Astrocyte (in vitro differentiated cells and primary cell): ENCODE measurements at regions not wholly inside any gene's neighbourhood (a gene's known extent, or its start where the extent isn't known, plus 50 kb on each side); places are given as distances from the start of the nearest gene placed in this dataset.

Source experiments
- DNase-seq: peaks from one replicate; pipeline ENCODE4 v3.0.0-alpha.2; 2010; ENCODE audit warnings: low read depth
- FAIRE-seq: peaks from 2 replicates; lab custom pipeline; 2011; peaks lifted over from hg19 to GRCh38; lab: Jason Lieb, UNC
- H2AFZ ChIP-seq: 2 replicates; pipeline ENCODE4 v1.6.0; 2012; ENCODE audit warnings: low read depth, low read length, inconsistent platforms
- H3K27ac ChIP-seq: 2 replicates; pipeline ENCODE4 v1.5.1; 2011; ENCODE audit warnings: low read depth, low read length, inconsistent platforms
- H3K27me3 ChIP-seq: 2 replicates; pipeline ENCODE4 v1.6.0; 2011; ENCODE audit warnings: low read length, inconsistent platforms; ENCODE audit not compliant: insufficient read depth
- H3K36me3 ChIP-seq: 2 replicates; pipeline ENCODE4 v1.5.1; 2011; ENCODE audit warnings: low read length, inconsistent platforms; ENCODE audit not compliant: insufficient read depth
- H3K4me1 ChIP-seq: 2 replicates; pipeline ENCODE4 v1.5.1; 2011; ENCODE audit warnings: low read length, inconsistent platforms; ENCODE audit not compliant: insufficient read depth
- H3K4me2 ChIP-seq: 2 replicates; pipeline ENCODE4 v1.6.0; 2012; ENCODE audit warnings: low read length, inconsistent platforms
- H3K4me3 ChIP-seq: 2 replicates; pipeline ENCODE4 v1.5.1; 2011; ENCODE audit warnings: low read depth, mild to moderate bottlenecking, low read length, inconsistent platforms; ENCODE audit not compliant: insufficient read depth
- H3K79me2 ChIP-seq: 2 replicates; pipeline ENCODE4 v1.6.0; 2012; ENCODE audit warnings: mild to moderate bottlenecking, low read length, inconsistent platforms; ENCODE audit not compliant: insufficient read depth
- H3K9ac ChIP-seq: 2 replicates; pipeline ENCODE4 v1.6.0; 2012; ENCODE audit warnings: mild to moderate bottlenecking, low read length, inconsistent platforms
- H3K9me3 ChIP-seq: 2 replicates; pipeline ENCODE4 v1.5.1; 2012; ENCODE audit warnings: low read depth, mild to moderate bottlenecking, low read length, inconsistent platforms; ENCODE audit not compliant: insufficient read depth
- H4K20me1 ChIP-seq: 2 replicates; pipeline ENCODE4 v1.6.0; 2012; ENCODE audit warnings: low read length, inconsistent platforms; ENCODE audit not compliant: insufficient read depth
- H3K27ac Mint-ChIP-seq: one replicate; pipeline ENCODE4 v1.8.0; 2021; ENCODE audit warnings: mild to moderate bottlenecking, mixed read lengths; ENCODE audit not compliant: unreplicated experiment
- H3K27me3 Mint-ChIP-seq: one replicate; pipeline ENCODE4 v1.8.0; 2021; ENCODE audit warnings: low read depth, mixed read lengths; ENCODE audit not compliant: unreplicated experiment
- H3K36me3 Mint-ChIP-seq: one replicate; pipeline ENCODE4 v1.8.0; 2021; ENCODE audit warnings: low read depth, mixed read lengths; ENCODE audit not compliant: unreplicated experiment
- H3K4me1 Mint-ChIP-seq: one replicate; pipeline ENCODE4 v1.8.0; 2021; ENCODE audit warnings: low read depth, mixed read lengths; ENCODE audit not compliant: unreplicated experiment
- H3K4me3 Mint-ChIP-seq: one replicate; pipeline ENCODE4 v1.8.0; 2021; ENCODE audit warnings: mild to moderate bottlenecking, moderate library complexity, mixed read lengths; ENCODE audit not compliant: unreplicated experiment
- H3K9me3 Mint-ChIP-seq: one replicate; pipeline ENCODE4 v1.8.0; 2021; ENCODE audit warnings: mild to moderate bottlenecking, mixed read lengths; ENCODE audit not compliant: unreplicated experiment
- EZH2 ChIP-seq: IDR thresholded peaks from 2 replicates; pipeline ENCODE4 v1.6.1; 2012; ENCODE audit warnings: mild to moderate bottlenecking, low read length, inconsistent platforms; ENCODE audit not compliant: insufficient read depth
- TF ChIP-seq, protein P1 (sequence below): IDR thresholded peaks from 2 replicates; pipeline ENCODE4 v1.5.1; 2011; ENCODE audit warnings: low read depth, mild to moderate bottlenecking, inconsistent platforms, low read length, moderate library complexity; ENCODE audit not compliant: insufficient read depth

GRCh38 chr5:125317536-125317995, 571.1 kb upstream of the ZNF608 start:
- Histone ChIP-seq H2AFZ (peak overlapping the region; percentile 54), H3K9ac (no peak overlapping the region), H3K4me2 (peak overlapping the region; percentile 35), H3K4me3 (no peak overlapping the region), H4K20me1 (no peaks in the 10 kb centered on the region), H3K9me3 (no peaks in the 10 kb centered on the region), H3K27me3 (no peaks in the 10 kb centered on the region), H3K79me2 (no peaks in the 10 kb centered on the region), H3K36me3 (no peaks in the 10 kb centered on the region), H3K27ac (no peak overlapping the region), H3K4me1 (no peaks in the 10 kb centered on the region)
- Mint-ChIP-seq H3K9me3 (peaks cover 10% of the 10 kb centered on the region), H3K4me3 (no peak overlapping the region), H3K4me1 (peaks cover 5% of the 10 kb centered on the region), H3K36me3 (peaks cover 2% of the 10 kb centered on the region), H3K27ac (peak overlapping the region; percentile 55), H3K27me3 (no peaks in the 10 kb centered on the region)
- FAIRE-seq (no peak), DNase-seq (peak; percentile 10)
- TF ChIP-seq, protein P1, sequence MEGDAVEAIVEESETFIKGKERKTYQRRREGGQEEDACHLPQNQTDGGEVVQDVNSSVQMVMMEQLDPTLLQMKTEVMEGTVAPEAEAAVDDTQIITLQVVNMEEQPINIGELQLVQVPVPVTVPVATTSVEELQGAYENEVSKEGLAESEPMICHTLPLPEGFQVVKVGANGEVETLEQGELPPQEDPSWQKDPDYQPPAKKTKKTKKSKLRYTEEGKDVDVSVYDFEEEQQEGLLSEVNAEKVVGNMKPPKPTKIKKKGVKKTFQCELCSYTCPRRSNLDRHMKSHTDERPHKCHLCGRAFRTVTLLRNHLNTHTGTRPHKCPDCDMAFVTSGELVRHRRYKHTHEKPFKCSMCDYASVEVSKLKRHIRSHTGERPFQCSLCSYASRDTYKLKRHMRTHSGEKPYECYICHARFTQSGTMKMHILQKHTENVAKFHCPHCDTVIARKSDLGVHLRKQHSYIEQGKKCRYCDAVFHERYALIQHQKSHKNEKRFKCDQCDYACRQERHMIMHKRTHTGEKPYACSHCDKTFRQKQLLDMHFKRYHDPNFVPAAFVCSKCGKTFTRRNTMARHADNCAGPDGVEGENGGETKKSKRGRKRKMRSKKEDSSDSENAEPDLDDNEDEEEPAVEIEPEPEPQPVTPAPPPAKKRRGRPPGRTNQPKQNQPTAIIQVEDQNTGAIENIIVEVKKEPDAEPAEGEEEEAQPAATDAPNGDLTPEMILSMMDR, result no peak
- TF ChIP-seq EZH2, result no peak

- no peaks in the 10 kb centered on the region for H3K36me3 ChIP-seq
- no peaks in the 10 kb centered on the region for H3K36me3 Mint-ChIP-seq
- H3K9ac ChIP-seq, result no peak overlapping the region
- H3K27ac ChIP-seq, result no peak overlapping the region
- no peaks in the 10 kb centered on the region for H4K20me1 ChIP-seq
- no peak for TF ChIP-seq EZH2
- TF ChIP-seq, protein P1, result no peak
- no peaks in the 10 kb centered on the region for H3K27me3 ChIP-seq
- no peak overlapping the region for H3K4me3 Mint-ChIP-seq
- H3K27ac Mint-ChIP-seq, result no peak overlapping the region
- H2AFZ ChIP-seq, result no peak overlapping the region
- H3K9me3 ChIP-seq, result no peaks in the 10 kb centered on the region
- peaks cover 3% of the 10 kb centered on the region for H3K9me3 Mint-ChIP-seq
- no peak overlapping the region for H3K4me2 ChIP-seq
- no peak for DNase-seq
- no peak for FAIRE-seq
- H3K27me3 Mint-ChIP-seq, result no peaks in the 10 kb centered on the region
- no peaks in the 10 kb centered on the region for H3K79me2 ChIP-seq
- no peaks in the 10 kb centered on the region for H3K4me1 ChIP-seq
- H3K4me3 ChIP-seq, result no peak overlapping the region
- H3K4me1 Mint-ChIP-seq, result peaks cover 14% of the 10 kb centered on the region
Observed at GRCh38 chr5:125321654-125322053, 575.2 kb upstream of the ZNF608 start.

- H3K27ac Mint-ChIP-seq, result no peak overlapping the region
- no peak overlapping the region for H3K4me3 Mint-ChIP-seq
- Histone ChIP-seq H3K4me1 (no peaks in the 10 kb centered on the region), H3K9ac (no peak overlapping the region), H3K4me2 (no peak overlapping the region), H3K9me3 (no peaks in the 10 kb centered on the region), H3K4me3 (no peak overlapping the region), H4K20me1 (no peaks in the 10 kb centered on the region), H3K27me3 (no peaks in the 10 kb centered on the region), H2AFZ (no peak overlapping the region), H3K36me3 (no peaks in the 10 kb centered on the region), H3K27ac (no peak overlapping the region), H3K79me2 (no peaks in the 10 kb centered on the region)
- DNase-seq (no peak), FAIRE-seq (peak; percentile 43)
- peaks cover 9% of the 10 kb centered on the region for H3K4me1 Mint-ChIP-seq
- TF ChIP-seq, protein P1, result no peak
- TF ChIP-seq EZH2, result no peak
- no peaks in the 10 kb centered on the region for H3K27me3 Mint-ChIP-seq
- no peaks in the 10 kb centered on the region for H3K36me3 Mint-ChIP-seq
- peaks cover 3% of the 10 kb centered on the region for H3K9me3 Mint-ChIP-seq
Observed at GRCh38 chr5:125323613-125324012, 577.2 kb upstream of the ZNF608 start.
